H9 (cell line): ENCODE measurements at regions not wholly inside any gene's neighbourhood (a gene's known extent, or its start where the extent isn't known, plus 50 kb on each side); places are given as distances from the start of the nearest gene placed in this dataset.

ENCODE experiments used
- DNase-seq: peaks from one replicate; pipeline ENCODE4 v3.0.0-alpha.2; 2017
- H2AFZ ChIP-seq: one replicate; pipeline ENCODE4 v1.6.1; 2013; ENCODE audit warnings: mild to moderate bottlenecking, low read length, control low read depth, moderate library complexity
- H2AK5ac ChIP-seq: 2 replicates; pipeline ENCODE4 v1.6.1; 2013; ENCODE audit warnings: low read length, control low read depth, mixed read lengths; ENCODE audit not compliant: insufficient read length
- H2BK120ac ChIP-seq: one replicate; pipeline ENCODE4 v1.6.1; 2013; ENCODE audit warnings: low read depth, mild to moderate bottlenecking, low read length, control low read depth, inconsistent platforms; ENCODE audit not compliant: poor library complexity, severe bottlenecking
- H2BK12ac ChIP-seq: 2 replicates; pipeline ENCODE4 v1.6.1; 2013; ENCODE audit warnings: low read length, control low read depth, mixed read lengths, low read depth; ENCODE audit not compliant: insufficient read length
- H2BK15ac ChIP-seq: 2 replicates; pipeline ENCODE4 v1.6.1; 2013; ENCODE audit warnings: low read depth, low read length, control low read depth
- H2BK20ac ChIP-seq: one replicate; pipeline ENCODE4 v1.6.1; 2013; ENCODE audit warnings: low read depth, mild to moderate bottlenecking, low read length, control low read depth, inconsistent platforms; ENCODE audit not compliant: poor library complexity, severe bottlenecking
- H2BK5ac ChIP-seq: 2 replicates; pipeline ENCODE4 v1.6.1; 2013; ENCODE audit warnings: low read length, control low read depth, mixed read lengths; ENCODE audit not compliant: insufficient read length
- H3K14ac ChIP-seq: 2 replicates; pipeline ENCODE4 v1.6.1; 2013; ENCODE audit warnings: low read length, control low read depth; ENCODE audit not compliant: insufficient read depth
- H3K18ac ChIP-seq: 2 replicates; pipeline ENCODE4 v1.6.1; 2013; ENCODE audit warnings: low read depth, mild to moderate bottlenecking, mixed read lengths, low read length, control low read depth; ENCODE audit not compliant: insufficient read length
- H3K23ac ChIP-seq: 2 replicates; pipeline ENCODE4 v1.6.1; 2013; ENCODE audit warnings: low read length, control low read depth, mixed read lengths, low read depth; ENCODE audit not compliant: insufficient read length
- H3K23me2 ChIP-seq: 2 replicates; pipeline ENCODE4 v1.6.1; 2013; ENCODE audit warnings: low read depth, mild to moderate bottlenecking, mixed read lengths, low read length, control low read depth; ENCODE audit not compliant: insufficient read length, poor library complexity, severe bottlenecking
- H3K27ac ChIP-seq: 2 replicates; pipeline ENCODE4 v1.5.1; 2013; ENCODE audit warnings: low read length, control low read depth, mixed read lengths, low read depth; ENCODE audit not compliant: insufficient read length
- H3K27me3 ChIP-seq: 2 replicates; pipeline ENCODE4 v1.6.1; 2013; ENCODE audit warnings: low read length, control low read depth, inconsistent platforms; ENCODE audit not compliant: insufficient read depth
- H3K4ac ChIP-seq: 2 replicates; pipeline ENCODE4 v1.6.1; 2013; ENCODE audit warnings: low read depth, mild to moderate bottlenecking, control low read depth, inconsistent platforms, low read length, moderate library complexity
- H3K4me1 ChIP-seq: 2 replicates; pipeline ENCODE4 v1.6.1; 2013; ENCODE audit warnings: low read length, control low read depth, inconsistent platforms; ENCODE audit not compliant: insufficient read depth
- H3K4me2 ChIP-seq: 2 replicates; pipeline ENCODE4 v1.6.1; 2013; ENCODE audit warnings: low read length, control low read depth, mixed read lengths; ENCODE audit not compliant: insufficient read length, insufficient read depth
- H3K56ac ChIP-seq: 2 replicates; pipeline ENCODE4 v1.6.1; 2013; ENCODE audit warnings: low read depth, mild to moderate bottlenecking, mixed read lengths, low read length, control low read depth; ENCODE audit not compliant: insufficient read length
- H3K79me1 ChIP-seq: 2 replicates; pipeline ENCODE4 v1.6.1; 2013; ENCODE audit warnings: low read depth, mild to moderate bottlenecking, moderate library complexity, low read length, control low read depth, inconsistent platforms; ENCODE audit not compliant: insufficient read depth, poor library complexity, severe bottlenecking
- H3K79me2 ChIP-seq: 2 replicates; pipeline ENCODE4 v1.6.1; 2013; ENCODE audit warnings: low read length, control low read depth, inconsistent platforms; ENCODE audit not compliant: insufficient read depth
- H3K9ac ChIP-seq: 2 replicates; pipeline ENCODE4 v1.6.1; 2013; ENCODE audit warnings: low read length, control low read depth, mixed read lengths; ENCODE audit not compliant: insufficient read length; ENCODE audit errors: extremely low read depth
- H3K9me3 ChIP-seq: one replicate; pipeline ENCODE4 v1.6.1; 2013; ENCODE audit warnings: low read depth, low read length, inconsistent platforms; ENCODE audit not compliant: control insufficient read depth
- H3T11ph ChIP-seq: one replicate; pipeline ENCODE4 v1.6.1; 2013; ENCODE audit warnings: mild to moderate bottlenecking, low read length, control low read depth, inconsistent platforms
- H4K20me1 ChIP-seq: one replicate; pipeline ENCODE4 v1.6.1; 2013; ENCODE audit not compliant: control insufficient read depth, insufficient read length, insufficient read depth
- H4K5ac ChIP-seq: 2 replicates; pipeline ENCODE4 v1.6.1; 2013; ENCODE audit warnings: low read depth, mild to moderate bottlenecking, mixed read lengths, low read length, control low read depth; ENCODE audit not compliant: insufficient read length
- H4K8ac ChIP-seq: replicated peaks from 2 replicates; pipeline ENCODE4 v1.6.1; 2013; ENCODE audit warnings: low read length, control low read depth, mixed read lengths, low read depth; ENCODE audit not compliant: insufficient read length
- H4K91ac ChIP-seq: 2 replicates; pipeline ENCODE4 v1.6.1; 2013; ENCODE audit warnings: low read depth, mild to moderate bottlenecking, moderate library complexity, mixed read lengths, low read length, control low read depth; ENCODE audit not compliant: insufficient read length
- H3K27ac Mint-ChIP-seq, 3 experiments: 2 replicates in 2 of 3; 3 replicates in 1 of 3; pipeline ENCODE4 v1.8.0; 2020 to 2021; ENCODE audit warnings: mixed read lengths in 3 of 3, mild to moderate bottlenecking in 1 of 3, moderate library complexity in 1 of 3
- H3K27me3 Mint-ChIP-seq: 2 replicates; pipeline ENCODE4 v1.8.0; 2021; ENCODE audit warnings: low read depth, mild to moderate bottlenecking, moderate library complexity, mixed read lengths
- H3K36me3 Mint-ChIP-seq, 3 experiments: 2 replicates in 2 of 3; 3 replicates in 1 of 3; pipeline ENCODE4 v1.8.0; 2020 to 2021; ENCODE audit warnings: low read depth in 3 of 3, mixed read lengths in 3 of 3; ENCODE audit not compliant: insufficient read depth in 1 of 3
- H3K4me1 Mint-ChIP-seq, 2 experiments: 2 replicates each; pipeline ENCODE4 v1.8.0; 2020; ENCODE audit warnings: mixed read lengths in 2 of 2
- H3K4me3 Mint-ChIP-seq, 2 experiments: 2 replicates in 1 of 2; 3 replicates in 1 of 2; pipeline ENCODE4 v1.8.0; 2020 to 2021; ENCODE audit warnings: mild to moderate bottlenecking in 2 of 2, mixed read lengths in 2 of 2, moderate library complexity in 1 of 2
- H3K9me3 Mint-ChIP-seq, 2 experiments: 2 replicates in 1 of 2; 3 replicates in 1 of 2; pipeline ENCODE4 v1.8.0; 2020; ENCODE audit warnings: mild to moderate bottlenecking in 2 of 2, mixed read lengths in 2 of 2, moderate library complexity in 1 of 2
- CTCF ChIP-seq: fragments of 200-600 bp; sonication (generic); conservative IDR thresholded peaks from 3 replicates; pipeline ENCODE4 v1.8.0; 2021; ENCODE audit warnings: antibody characterized with exemption, mild to moderate bottlenecking
- WGBS: extraction: QIAGEN DNeasy Blood & Tissue Kit; methylation state at CpG from one replicate; pipeline ENCODE4 v1.1.7; 2013; ENCODE audit warnings: missing lambda C conversion rate, low lambda C conversion rate, mixed read lengths; ENCODE audit not compliant: insufficient read length; ENCODE audit errors: extremely low coverage; 5-methylcytosine and 5-hydroxymethylcytosine counted together

- Histone ChIP-seq H3K23me2 (no peaks in the 10 kb centered on the region), H2BK12ac (no peak overlapping the region), H4K20me1 (no peaks in the 10 kb centered on the region), H3K9me3 (no peaks in the 10 kb centered on the region), H2BK5ac (no peak overlapping the region), H3K4ac (no peak overlapping the region), H4K5ac (no peak overlapping the region), H3K56ac (no peak overlapping the region), H3K27me3 (no peaks in the 10 kb centered on the region), H4K8ac (no peak overlapping the region), H3T11ph (no peak overlapping the region), H4K91ac (no peak overlapping the region), H3K23ac (no peak overlapping the region), H2BK15ac (no peak overlapping the region), H3K18ac (no peak overlapping the region), H3K14ac (no peak overlapping the region), H3K4me1 (no peaks in the 10 kb centered on the region), H3K27ac (no peak overlapping the region), H3K79me1 (no peaks in the 10 kb centered on the region), H2AK5ac (no peak overlapping the region), H2BK20ac (no peak overlapping the region), H2AFZ (no peak overlapping the region), H3K4me2 (no peak overlapping the region), H2BK120ac (no peak overlapping the region), H3K9ac (no peak overlapping the region), H3K79me2 (no peaks in the 10 kb centered on the region)
- Mint-ChIP-seq H3K36me3 (0 out of 7 replicates have a peak, but pooled peaks cover 0 to 1% (median 1%) of the 10 kb centered on the region in 3 experiments), H3K27me3 (no peaks in the 10 kb centered on the region), H3K4me3 (no peak overlapping the region), H3K4me1 (peaks cover 8 to 9% of the 10 kb centered on the region in 2 experiments), H3K27ac (no peak overlapping the region), H3K9me3 (peaks cover 0 to 2% of the 10 kb centered on the region in 2 experiments; a peak in 1 of 5 replicates)
- WGBS, result no CpG with 5 or more reads among the region's 2 CpGs
- no peak for DNase-seq
- no peak for TF ChIP-seq CTCF
Measured at GRCh38 chr5:88033191-88033590, 235.5 kb downstream of the TMEM161B start.
